Muscle of leg (tissue), 3 donors: ENCODE measurements at regions not wholly inside any gene's neighbourhood (a gene's known extent, or its start where the extent isn't known, plus 50 kb on each side); places are given as distances from the start of the nearest gene placed in this dataset.

Source experiments
- DNase-seq: peaks from one replicate; pipeline ENCODE4 v3.0.0; 2013
- H3K27ac ChIP-seq: one replicate; pipeline ENCODE4 v1.5.1; 2013; ENCODE audit warnings: mild to moderate bottlenecking, low read length, control low read depth
- H3K27me3 ChIP-seq: one replicate; pipeline ENCODE4 v1.6.1; 2013; ENCODE audit warnings: low read length; ENCODE audit not compliant: control insufficient read depth, insufficient read depth
- H3K36me3 ChIP-seq: one replicate; pipeline ENCODE4 v1.6.1; 2013; ENCODE audit warnings: low read length; ENCODE audit not compliant: control insufficient read depth, insufficient read depth
- H3K4me1 ChIP-seq: one replicate; pipeline ENCODE4 v1.6.1; 2013; ENCODE audit warnings: low read length; ENCODE audit not compliant: control insufficient read depth, insufficient read depth
- H3K4me3 ChIP-seq: one replicate; pipeline ENCODE4 v1.5.1; 2013; ENCODE audit warnings: low read length, control low read depth
- H3K9me3 ChIP-seq: replicated peaks from 2 replicates; pipeline ENCODE4 v1.6.1; 2013; ENCODE audit warnings: low read depth, low read length; ENCODE audit not compliant: control insufficient read depth
- WGBS: methylation state at CpG from one replicate; pipeline ENCODE4 v1.1.5; 2013; ENCODE audit warnings: missing lambda C conversion rate; ENCODE audit not compliant: insufficient coverage; 5-methylcytosine and 5-hydroxymethylcytosine counted together

DNA sequence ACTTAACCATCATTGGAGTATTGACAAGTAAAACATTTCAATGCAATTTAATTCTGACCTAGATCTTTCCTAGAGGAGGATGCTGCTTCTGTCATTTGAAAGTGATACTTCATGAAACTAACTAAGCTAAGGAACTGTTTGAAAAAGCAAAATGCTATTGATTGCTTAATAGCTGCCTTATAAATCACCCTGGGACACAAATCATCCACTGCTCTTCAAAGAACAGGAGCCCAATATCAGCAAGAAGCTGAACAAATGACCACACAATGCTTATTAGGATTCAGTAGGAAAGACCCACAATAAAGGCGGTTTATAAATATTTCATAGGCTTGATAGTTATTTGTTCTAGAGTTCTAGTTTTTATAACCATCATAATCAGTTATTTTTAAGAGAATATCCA is 216.3 kb downstream of the TEX36 start:
- Histone ChIP-seq H3K36me3 (no peaks in the 10 kb centered on the region), H3K4me3 (no peak overlapping the region), H3K9me3 (no peaks in the 10 kb centered on the region), H3K27me3 (peaks cover 5% of the 10 kb centered on the region), H3K27ac (no peak overlapping the region), H3K4me1 (no peaks in the 10 kb centered on the region)
- DNase-seq: no peak
- no CpG with 5 or more reads among the region's 1 CpG for WGBS

- no CpG with 5 or more reads among the region's 2 CpGs for WGBS
- Histone ChIP-seq H3K4me3 (no peak overlapping the region), H3K9me3 (no peaks in the 10 kb centered on the region), H3K4me1 (no peaks in the 10 kb centered on the region), H3K36me3 (no peaks in the 10 kb centered on the region), H3K27ac (no peak overlapping the region), H3K27me3 (peaks cover 2% of the 10 kb centered on the region)
- no peak for DNase-seq
Observed at GRCh38 chr10:125462845-125463244, 220.1 kb downstream of the TEX36 start.

- no peaks in the 10 kb centered on the region for H3K36me3 ChIP-seq
- H3K27me3 ChIP-seq: peaks cover 2% of the 10 kb centered on the region
- DNase-seq: no peak
- no peaks in the 10 kb centered on the region for H3K9me3 ChIP-seq
- WGBS: 90% methylated on average over 2 of the region's 4 CpGs
- H3K4me1 ChIP-seq: no peaks in the 10 kb centered on the region
- H3K4me3 ChIP-seq: no peak overlapping the region
- H3K27ac ChIP-seq: no peak overlapping the region
Observed at GRCh38 chr10:125460326-125460725, 222.6 kb downstream of the TEX36 start.

DNA sequence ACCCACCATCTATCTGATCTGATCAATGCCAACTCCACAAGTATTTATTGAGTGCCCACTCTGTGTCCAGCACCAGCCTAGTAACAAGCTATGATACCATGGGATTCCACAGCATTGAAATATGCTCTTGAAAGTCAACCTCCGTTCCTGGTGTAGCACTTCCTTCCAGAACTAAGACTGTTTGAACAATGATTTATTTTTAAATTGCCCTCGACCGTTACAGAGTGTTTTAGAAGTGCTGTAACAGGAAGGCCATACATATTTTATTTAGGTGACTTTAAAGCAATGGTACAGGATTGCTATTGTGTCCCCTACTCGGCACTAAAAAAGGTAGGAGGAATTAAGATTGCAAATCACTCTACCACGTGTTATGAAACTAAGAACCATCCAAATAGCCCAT is 225.6 kb downstream of the TEX36 start:
- H3K36me3 ChIP-seq: no peaks in the 10 kb centered on the region
- H3K9me3 ChIP-seq: no peaks in the 10 kb centered on the region
- H3K27ac ChIP-seq: no peak overlapping the region
- no peaks in the 10 kb centered on the region for H3K27me3 ChIP-seq
- H3K4me1 ChIP-seq: no peaks in the 10 kb centered on the region
- WGBS: no CpG with 5 or more reads among the region's 5 CpGs
- H3K4me3 ChIP-seq: no peak overlapping the region
- DNase-seq: no peak

GRCh38 chr10:125455855-125456254 is 227.1 kb downstream of the TEX36 start:
- no peak for DNase-seq
- Histone ChIP-seq H3K4me3 (no peak overlapping the region), H3K9me3 (no peaks in the 10 kb centered on the region), H3K4me1 (no peaks in the 10 kb centered on the region), H3K27me3 (peaks cover 2% of the 10 kb centered on the region), H3K27ac (no peak overlapping the region), H3K36me3 (no peaks in the 10 kb centered on the region)
- WGBS: no CpG with 5 or more reads among the region's 3 CpGs

GRCh38 chr10:125455431-125455830 is 227.5 kb downstream of the TEX36 start:
- WGBS: no CpG with 5 or more reads among the region's 2 CpGs
- Histone ChIP-seq H3K4me1 (no peaks in the 10 kb centered on the region), H3K4me3 (no peak overlapping the region), H3K27ac (no peak overlapping the region), H3K27me3 (peaks cover 2% of the 10 kb centered on the region), H3K9me3 (no peaks in the 10 kb centered on the region), H3K36me3 (no peaks in the 10 kb centered on the region)
- no peak for DNase-seq

GRCh38 chr10:125451319-125451718 is 231.6 kb downstream of the TEX36 start:
- no peak for DNase-seq
- H3K9me3 ChIP-seq: no peaks in the 10 kb centered on the region
- no peak overlapping the region for H3K27ac ChIP-seq
- no peak overlapping the region for H3K4me3 ChIP-seq
- no peaks in the 10 kb centered on the region for H3K36me3 ChIP-seq
- 38% methylated on average over 8 of the region's 10 CpGs for WGBS
- peaks cover 2% of the 10 kb centered on the region for H3K27me3 ChIP-seq
- H3K4me1 ChIP-seq: no peaks in the 10 kb centered on the region

GRCh38 chr10:125450218-125450617 is 232.7 kb downstream of the TEX36 start:
- 94% methylated on average over 3 of the region's 4 CpGs for WGBS
- peaks cover 2% of the 10 kb centered on the region for H3K27me3 ChIP-seq
- no peaks in the 10 kb centered on the region for H3K9me3 ChIP-seq
- H3K27ac ChIP-seq: no peak overlapping the region
- H3K4me3 ChIP-seq: no peak overlapping the region
- H3K4me1 ChIP-seq: no peaks in the 10 kb centered on the region
- no peaks in the 10 kb centered on the region for H3K36me3 ChIP-seq
- DNase-seq: no peak

DNA sequence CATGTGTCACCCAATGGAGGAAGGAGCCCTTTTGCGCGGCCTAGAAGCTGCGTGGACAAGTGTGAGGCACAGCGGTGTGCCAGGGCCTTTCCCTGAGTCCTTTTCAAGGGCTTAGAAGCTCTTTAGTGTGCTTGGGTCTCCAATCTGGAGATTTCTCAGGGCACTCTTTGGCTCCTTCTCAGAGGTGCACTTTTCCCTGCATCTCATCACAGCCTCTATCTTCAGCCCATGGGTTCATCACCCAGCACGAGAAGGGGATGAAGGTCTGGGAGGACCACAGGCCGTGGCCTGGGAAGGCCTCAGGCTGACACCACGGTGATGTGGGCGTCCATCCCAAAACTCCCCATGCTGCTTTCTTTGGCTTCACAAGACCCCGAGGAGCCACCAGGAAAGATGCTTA is 233.4 kb downstream of the TEX36 start:
- H3K36me3 ChIP-seq: no peaks in the 10 kb centered on the region
- WGBS: 95% methylated on average over 4 of the region's 9 CpGs
- no peak overlapping the region for H3K27ac ChIP-seq
- H3K27me3 ChIP-seq: peaks cover 2% of the 10 kb centered on the region
- no peaks in the 10 kb centered on the region for H3K9me3 ChIP-seq
- no peak overlapping the region for H3K4me3 ChIP-seq
- no peaks in the 10 kb centered on the region for H3K4me1 ChIP-seq
- DNase-seq: no peak

DNA sequence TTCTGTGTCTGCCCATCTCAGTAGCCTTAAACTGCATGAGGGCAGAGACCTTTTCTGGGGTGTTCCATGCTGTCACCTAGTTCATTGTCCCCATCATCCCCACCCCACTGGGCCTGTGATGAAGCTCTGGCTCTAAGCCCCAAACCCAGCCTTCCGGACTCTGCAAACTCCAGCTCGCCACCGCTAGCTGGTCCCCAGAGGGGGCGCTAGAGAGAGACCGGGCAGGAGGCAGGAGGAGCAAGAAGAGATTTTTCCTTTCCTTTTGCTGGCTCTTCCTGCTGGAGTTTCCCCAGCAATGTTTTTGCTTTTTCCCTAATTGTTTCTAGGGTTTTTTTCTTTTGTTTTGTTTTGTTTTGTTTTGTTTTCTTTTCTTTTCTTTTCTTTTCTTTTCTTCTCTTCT is 234.4 kb downstream of the TEX36 start:
- no CpG with 5 or more reads among the region's 5 CpGs for WGBS

GRCh38 chr10:125444790-125445189 is 238.2 kb downstream of the TEX36 start:
- no peak overlapping the region for H3K4me3 ChIP-seq
- H3K27me3 ChIP-seq: no peaks in the 10 kb centered on the region
- no peaks in the 10 kb centered on the region for H3K9me3 ChIP-seq
- 89% methylated on average over 9 of the region's 9 CpGs for WGBS
- H3K27ac ChIP-seq: no peak overlapping the region
- H3K4me1 ChIP-seq: no peaks in the 10 kb centered on the region
- no peak for DNase-seq
- no peaks in the 10 kb centered on the region for H3K36me3 ChIP-seq

More for the DNA sequence above, 234.4 kb downstream of the TEX36 start:
- no peak for DNase-seq
- no peak overlapping the region for H3K4me3 ChIP-seq
- no peak overlapping the region for H3K27ac ChIP-seq
- peaks cover 2% of the 10 kb centered on the region for H3K27me3 ChIP-seq
- no peaks in the 10 kb centered on the region for H3K9me3 ChIP-seq
- no peaks in the 10 kb centered on the region for H3K4me1 ChIP-seq
- H3K36me3 ChIP-seq: no peaks in the 10 kb centered on the region
